Heart right ventricle (tissue), 16 donors: ENCODE measurements at regions not wholly inside any gene's neighbourhood (a gene's known extent, or its start where the extent isn't known, plus 50 kb on each side); places are given as distances from the start of the nearest gene placed in this dataset.
A peak's percentile ranks its signal among the peaks of the same experiment; 100 is the strongest.

Experiments used
- ATAC-seq, 8 donors: fragments of 200-7000 bp; cut with Tn5 transposase; one replicate each; pipeline ENCODE4 v1.9.1; 2020; ENCODE audit warnings: mild to moderate bottlenecking in 8 of 8, moderate library complexity in 8 of 8, moderate number of reproducible peaks in 1 of 8
- DNase-seq, 2 donors: peaks; one replicate each; pipeline ENCODE4 v3.0.0-alpha.2; 2020
- H3K27ac ChIP-seq, 10 donors: fragments of 200-600 bp; sonication (generic) in 2 of 10; one replicate each; pipeline versions ENCODE4 v1.5.0 to v1.8.0; 2020 to 2022; ENCODE audit warnings: mild to moderate bottlenecking in 3 of 10
- H3K27me3 ChIP-seq, 7 donors: fragments of 200-600 bp; one replicate each; pipeline ENCODE4 v1.8.0; 2021 to 2022; ENCODE audit warnings: mild to moderate bottlenecking in 2 of 7
- H3K36me3 ChIP-seq, 9 donors: fragments of 200-600 bp; sonication (generic) in 1 of 9; one replicate each; pipeline versions ENCODE4 v1.5.0 to v1.8.0; 2020 to 2022; ENCODE audit warnings: mild to moderate bottlenecking in 2 of 9
- H3K4me1 ChIP-seq, 9 donors: fragments of 200-600 bp; sonication (generic) in 1 of 9; one replicate each; pipeline versions ENCODE4 v1.5.0 to v1.8.0; 2020 to 2022; ENCODE audit warnings: mild to moderate bottlenecking in 4 of 9
- H3K4me3 ChIP-seq, 10 donors: fragments of 200-600 bp; sonication (generic) in 2 of 10; one replicate each; pipeline versions ENCODE4 v1.5.0 to v1.8.0; 2020 to 2022; ENCODE audit warnings: mild to moderate bottlenecking in 7 of 10, moderate library complexity in 2 of 10
- H3K9me3 ChIP-seq, 11 donors: fragments of 200-600 bp in 10 of 11; sonication (generic) in 2 of 11; one replicate each; pipeline versions ENCODE4 v1.5.0 to v1.8.0; 2013 to 2022; ENCODE audit warnings: mild to moderate bottlenecking in 2 of 11, control low read depth in 1 of 11, moderate library complexity in 1 of 11
- WGBS, 2 donors: extraction: QIAGEN DNeasy Blood & Tissue Kit; methylation state at CpG; one replicate each; pipeline ENCODE4 v1.1.7; 2013; ENCODE audit warnings: inconsistent platforms in 1 of 2; 5-methylcytosine and 5-hydroxymethylcytosine counted together
- intact Hi-C, 10 donors: fragments of 100-400 bp; cut with DNase I; formaldehyde crosslinking; loops; one replicate each; pipeline versions ENCODE4 v1.11.1 to v1.14.2; 2022
- TF ChIP-seq, protein P1 (sequence below), 9 donors: fragments of 200-600 bp; sonication (generic) in 2 of 9; IDR thresholded peaks; one replicate each; pipeline versions ENCODE4 v1.5.0 to v1.8.0; 2021 to 2022; ENCODE audit warnings: antibody characterized with exemption in 9 of 9, mild to moderate bottlenecking in 5 of 9, moderate library complexity in 1 of 9
- donor health status: Arrhythmogenic right ventricular cardiomyopathy.
- donor health status: ischemic (EF 13 %, LVEDD 7.1; RV severe dilation, severe dysfunction).
- donor health status: healthy with polysubstance abuse.
- donor health status: DM: no; HTN: yes; CAD: no.
- donor health status: DM: no; HTN: no; CAD: no.
- donor health status: ischemic (EF 25% LVEDD 6.9; RV normal size, moderate dysfunction).
- donor health status: ischemic (EF 25% LVEDD 5.7; RV mildly dilated, moderate dysfunction).
- donor health status: healthy.
- donor health status: DM: yes; HTN: yes; CAD: no.
- donor health status: Ischemic cardiomyopathy.
- donor health status: ischemic (EF 35%, LVEDD 5.7; RV mildly dilated, moderate dysfunction).
- donor health status: nonischemic (EF 11% LVEDD 7.7; RV severe dilation, severe dysfunction).
- donor health status: DM: yes; HTN: yes; CAD: no.
- donor health status: PGD.
- donor health status: ischemic (EF 29% LVEDD 5.4; RV normal size, mild dysfunction).
- donor health status: nonischemic (EF 23%, LVEDD 6.1; RV moderate dilation, normal function).

DNA sequence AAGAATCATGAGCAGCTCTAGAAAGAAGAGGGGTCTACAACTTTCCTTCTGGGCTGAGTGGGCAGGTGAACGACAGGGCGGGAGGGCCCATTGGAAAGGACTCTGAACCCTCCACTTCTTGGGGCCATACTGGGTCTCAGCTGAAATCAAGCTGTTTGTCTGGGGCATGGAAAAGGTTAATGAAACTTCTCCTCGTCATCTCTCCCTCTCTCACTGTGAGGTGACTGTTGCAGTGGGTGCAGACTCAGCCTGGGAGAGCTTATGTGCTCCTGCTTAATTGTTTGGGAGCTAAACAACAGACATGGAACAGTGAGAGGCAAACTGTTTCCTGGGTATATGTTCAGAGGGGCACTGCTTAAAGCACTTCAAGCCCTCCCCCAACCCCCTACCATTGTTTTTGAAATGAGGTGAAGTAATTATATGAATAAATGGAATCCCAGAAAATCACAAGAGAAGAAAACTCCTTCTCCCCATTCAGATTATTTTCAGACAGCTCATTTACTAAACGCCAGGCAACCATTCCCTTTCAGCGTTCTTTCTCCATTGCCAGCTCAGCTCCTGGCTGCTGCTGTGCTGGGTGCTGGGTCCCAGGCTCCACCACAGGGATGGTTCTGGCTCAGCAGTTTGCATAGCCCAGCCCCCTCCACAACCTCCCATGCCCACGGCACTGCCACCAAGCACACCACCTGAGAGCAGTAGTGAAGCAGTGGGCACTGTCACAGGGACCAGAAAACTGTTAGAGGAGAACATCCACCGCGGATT is 444.9 kb upstream of the TBL1XR1 start:
- ATAC-seq (peak in 3 of 8 donors; percentile 23 to 59 (median 44)), DNase-seq (no peak)
- Histone ChIP-seq H3K9me3 (peaks cover 0 to 14% (median 0%) of the 10 kb centered on the region in 11 donors), H3K4me3 (no peak overlapping the region), H3K36me3 (no peaks in the 10 kb centered on the region), H3K4me1 (peaks cover 0 to 22% (median 7%) of the 10 kb centered on the region in 9 donors), H3K27me3 (no peaks in the 10 kb centered on the region), H3K27ac (peak overlapping the region in 1 of 10 donors; percentile 71)
- 62 to 71% methylated on average over 8 of the region's 8 CpGs for WGBS, 2 donors
- intact Hi-C loops = loop anchor here in 1 of 10 donors (5.0 kb wide), 1 partner anchor 785 kb away; no protein-coding TSS in a partner anchor
- TF ChIP-seq, protein P1, sequence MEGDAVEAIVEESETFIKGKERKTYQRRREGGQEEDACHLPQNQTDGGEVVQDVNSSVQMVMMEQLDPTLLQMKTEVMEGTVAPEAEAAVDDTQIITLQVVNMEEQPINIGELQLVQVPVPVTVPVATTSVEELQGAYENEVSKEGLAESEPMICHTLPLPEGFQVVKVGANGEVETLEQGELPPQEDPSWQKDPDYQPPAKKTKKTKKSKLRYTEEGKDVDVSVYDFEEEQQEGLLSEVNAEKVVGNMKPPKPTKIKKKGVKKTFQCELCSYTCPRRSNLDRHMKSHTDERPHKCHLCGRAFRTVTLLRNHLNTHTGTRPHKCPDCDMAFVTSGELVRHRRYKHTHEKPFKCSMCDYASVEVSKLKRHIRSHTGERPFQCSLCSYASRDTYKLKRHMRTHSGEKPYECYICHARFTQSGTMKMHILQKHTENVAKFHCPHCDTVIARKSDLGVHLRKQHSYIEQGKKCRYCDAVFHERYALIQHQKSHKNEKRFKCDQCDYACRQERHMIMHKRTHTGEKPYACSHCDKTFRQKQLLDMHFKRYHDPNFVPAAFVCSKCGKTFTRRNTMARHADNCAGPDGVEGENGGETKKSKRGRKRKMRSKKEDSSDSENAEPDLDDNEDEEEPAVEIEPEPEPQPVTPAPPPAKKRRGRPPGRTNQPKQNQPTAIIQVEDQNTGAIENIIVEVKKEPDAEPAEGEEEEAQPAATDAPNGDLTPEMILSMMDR (IDR thresholded peaks at IDR 0.05) = no peak

DNA sequence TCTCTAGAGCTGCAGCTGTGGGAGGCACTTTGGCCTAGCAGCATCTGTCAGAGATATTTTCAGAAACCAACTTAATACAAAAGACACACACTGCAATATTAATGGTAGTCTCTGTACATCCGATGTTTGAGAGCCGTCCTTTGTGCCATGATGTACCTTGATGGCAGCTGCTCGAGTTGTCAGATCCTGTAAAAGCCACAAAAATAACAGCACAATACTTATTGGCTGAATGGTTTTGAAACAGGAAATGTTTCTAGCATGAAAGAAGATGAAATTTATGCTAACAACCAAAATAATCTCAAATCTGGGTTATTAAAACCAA is 445.5 kb upstream of the TBL1XR1 start:
- TF ChIP-seq, protein P1 (IDR thresholded peaks at IDR 0.05) = no peak
- Histone ChIP-seq H3K36me3 (no peaks in the 10 kb centered on the region), H3K4me3 (no peak overlapping the region), H3K9me3 (peaks cover 0 to 14% (median 0%) of the 10 kb centered on the region in 11 donors), H3K27ac (peak overlapping the region in 1 of 10 donors; percentile 71), H3K27me3 (no peaks in the 10 kb centered on the region), H3K4me1 (peaks cover 0 to 28% (median 7%) of the 10 kb centered on the region in 9 donors)
- intact Hi-C loops = loop anchor here in 1 of 10 donors (5.0 kb wide), 1 partner anchor 785 kb away; no protein-coding TSS in a partner anchor
- DNase-seq (no peak), ATAC-seq (peak in 1 of 8 donors; percentile 29)
- 86 to 93% methylated on average over 3 of the region's 3 CpGs for WGBS, 2 donors

DNA sequence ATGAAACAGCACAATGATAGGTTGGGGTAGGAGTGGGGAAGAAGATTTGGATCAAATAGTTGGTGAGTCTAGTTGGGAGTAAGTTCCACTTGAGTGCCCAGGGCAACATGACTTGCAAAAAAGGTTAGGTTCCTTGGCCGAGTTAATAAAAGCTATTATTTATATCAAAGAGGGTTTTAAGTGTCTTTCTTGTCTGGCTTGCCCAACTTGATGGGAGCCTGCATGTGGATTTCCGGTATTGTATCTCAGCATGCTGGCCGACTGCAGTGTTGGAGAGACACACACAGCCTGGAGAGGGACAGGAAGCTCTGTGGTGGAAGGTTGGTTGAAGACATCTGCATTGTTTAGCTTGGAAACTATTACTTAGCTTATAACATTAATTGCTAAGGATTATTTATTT is 449.5 kb upstream of the TBL1XR1 start:
- intact Hi-C loops = no loop called here

DNA sequence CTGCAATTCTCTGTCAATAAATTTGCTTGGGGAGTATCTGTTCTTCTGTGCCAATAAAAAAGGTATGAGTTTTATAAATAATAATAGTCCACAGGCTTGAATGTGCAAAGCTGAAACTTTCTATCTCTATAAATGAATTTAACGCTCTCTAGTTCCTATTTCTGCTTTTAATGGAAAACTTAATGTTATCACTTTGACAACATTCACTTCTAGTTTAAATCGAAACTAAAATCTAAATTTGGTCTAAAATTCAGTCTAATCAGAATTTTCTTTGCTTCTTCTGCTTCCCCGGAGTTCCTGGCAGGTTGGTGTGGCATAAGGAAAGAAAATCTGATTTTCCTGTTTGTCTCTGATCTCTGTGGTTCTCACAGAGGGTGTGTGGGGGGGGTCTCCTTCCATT is 450.1 kb upstream of the TBL1XR1 start:
- Histone ChIP-seq H3K4me3 (no peak overlapping the region), H3K9me3 (no peaks in the 10 kb centered on the region), H3K27me3 (no peaks in the 10 kb centered on the region), H3K4me1 (peaks cover 0 to 26% (median 7%) of the 10 kb centered on the region in 9 donors), H3K27ac (peak overlapping the region in 1 of 10 donors; percentile 42), H3K36me3 (no peaks in the 10 kb centered on the region)
- ATAC-seq = no peak
- intact Hi-C loops = no loop called here
- 77 to 82% methylated on average over 3 of the region's 3 CpGs for WGBS, 2 donors
- TF ChIP-seq, protein P1 (IDR thresholded peaks at IDR 0.05) = no peak
- no peak for DNase-seq

More for the DNA sequence above, 449.5 kb upstream of the TBL1XR1 start:
- TF ChIP-seq, protein P1 (IDR thresholded peaks at IDR 0.05) = no peak
- no peaks in the 10 kb centered on the region for H3K9me3 ChIP-seq
- peak overlapping the region in 1 of 10 donors; percentile 42 for H3K27ac ChIP-seq
- H3K36me3 ChIP-seq = no peaks in the 10 kb centered on the region
- H3K4me1 ChIP-seq = peaks cover 0 to 23% (median 2%) of the 10 kb centered on the region in 9 donors
- H3K27me3 ChIP-seq = no peaks in the 10 kb centered on the region
- ATAC-seq (no peak), DNase-seq (no peak)
- H3K4me3 ChIP-seq = no peak overlapping the region
- WGBS, 2 donors = 84 to 93% methylated on average over 3 of the region's 3 CpGs
